GM20000 (cell line): ENCODE measurements at regions not wholly inside any gene's neighbourhood (a gene's known extent, or its start where the extent isn't known, plus 50 kb on each side); places are given as distances from the start of the nearest gene placed in this dataset.

ENCODE experiments used
- DNase-seq: peaks from one replicate; pipeline ENCODE4 v3.0.0; 2012; ENCODE audit warnings: low spot score
- TF ChIP-seq, protein P1 (sequence below): IDR thresholded peaks from 2 replicates; pipeline ENCODE4 v1.5.1; 2012; ENCODE audit warnings: mild to moderate bottlenecking, control low read depth; ENCODE audit errors: extremely low read depth, missing control alignments

DNA sequence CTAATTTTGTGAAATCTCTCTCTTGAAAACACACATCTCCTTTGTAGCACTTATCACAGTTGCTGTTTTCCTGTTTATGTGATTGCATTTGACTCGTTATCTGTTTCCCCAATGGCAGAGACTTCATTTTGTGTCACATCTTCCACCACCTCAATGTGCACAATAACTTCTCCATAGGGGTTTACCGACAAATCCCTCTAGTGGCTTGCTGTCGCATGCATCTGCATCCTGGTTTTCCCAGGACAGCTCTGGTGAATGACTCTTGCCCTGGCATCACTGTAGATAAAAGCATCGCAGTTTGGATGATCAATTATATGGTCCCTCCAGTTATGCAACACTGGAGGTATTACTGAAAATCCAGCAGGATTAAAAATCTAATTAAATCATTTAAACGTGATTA is 206.5 kb upstream of the BTBD3 start:
- TF ChIP-seq, protein P1, sequence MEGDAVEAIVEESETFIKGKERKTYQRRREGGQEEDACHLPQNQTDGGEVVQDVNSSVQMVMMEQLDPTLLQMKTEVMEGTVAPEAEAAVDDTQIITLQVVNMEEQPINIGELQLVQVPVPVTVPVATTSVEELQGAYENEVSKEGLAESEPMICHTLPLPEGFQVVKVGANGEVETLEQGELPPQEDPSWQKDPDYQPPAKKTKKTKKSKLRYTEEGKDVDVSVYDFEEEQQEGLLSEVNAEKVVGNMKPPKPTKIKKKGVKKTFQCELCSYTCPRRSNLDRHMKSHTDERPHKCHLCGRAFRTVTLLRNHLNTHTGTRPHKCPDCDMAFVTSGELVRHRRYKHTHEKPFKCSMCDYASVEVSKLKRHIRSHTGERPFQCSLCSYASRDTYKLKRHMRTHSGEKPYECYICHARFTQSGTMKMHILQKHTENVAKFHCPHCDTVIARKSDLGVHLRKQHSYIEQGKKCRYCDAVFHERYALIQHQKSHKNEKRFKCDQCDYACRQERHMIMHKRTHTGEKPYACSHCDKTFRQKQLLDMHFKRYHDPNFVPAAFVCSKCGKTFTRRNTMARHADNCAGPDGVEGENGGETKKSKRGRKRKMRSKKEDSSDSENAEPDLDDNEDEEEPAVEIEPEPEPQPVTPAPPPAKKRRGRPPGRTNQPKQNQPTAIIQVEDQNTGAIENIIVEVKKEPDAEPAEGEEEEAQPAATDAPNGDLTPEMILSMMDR, result no peak
- no peak for DNase-seq

DNA sequence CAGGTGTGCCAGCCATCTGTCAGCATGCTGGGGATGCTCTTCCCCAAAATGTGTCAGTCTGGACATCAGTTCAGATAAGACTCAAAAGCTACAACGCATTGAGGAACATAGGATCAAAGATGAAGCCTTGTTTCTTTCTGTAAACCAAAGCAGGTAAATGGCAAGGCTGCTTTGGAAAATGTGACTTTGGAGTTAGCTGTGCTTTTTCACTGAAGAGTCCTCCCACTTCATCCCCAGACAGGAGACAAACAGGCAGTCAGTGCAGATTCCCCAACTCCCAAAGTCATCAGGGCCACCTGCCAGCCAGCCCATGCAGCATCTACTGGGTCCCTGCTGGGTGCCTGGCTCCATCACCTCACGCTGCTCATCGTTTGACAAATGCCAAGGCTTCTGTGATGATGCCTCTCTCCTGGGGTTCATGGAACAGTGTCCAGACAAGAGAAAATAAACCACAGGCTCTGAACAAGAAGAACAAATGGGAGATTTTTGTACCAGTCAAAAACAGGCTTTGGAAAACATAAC is 205.0 kb upstream of the BTBD3 start:
- TF ChIP-seq, protein P1, result no peak
- no peak for DNase-seq

DNA sequence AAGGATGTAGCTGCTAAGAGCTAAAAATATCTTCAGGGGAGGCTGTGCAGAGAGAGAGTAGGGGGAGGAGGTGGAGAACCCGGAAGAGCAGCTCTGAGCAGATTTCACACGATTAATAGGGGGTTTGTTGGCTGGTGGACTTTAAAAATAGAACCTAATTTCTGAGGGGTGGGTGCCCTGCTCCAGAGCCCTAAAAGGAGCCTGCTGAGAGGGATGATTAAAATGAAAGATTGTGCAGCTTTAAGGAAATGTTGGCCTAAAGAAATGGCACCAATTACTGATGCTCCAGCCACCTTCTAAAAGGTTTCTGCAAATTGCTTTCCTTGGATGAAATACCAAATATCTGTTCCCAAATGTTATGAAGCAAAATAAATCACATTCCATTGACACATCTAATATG is 202.8 kb upstream of the BTBD3 start:
- DNase-seq, result no peak
- TF ChIP-seq, protein P1, result no peak

DNA sequence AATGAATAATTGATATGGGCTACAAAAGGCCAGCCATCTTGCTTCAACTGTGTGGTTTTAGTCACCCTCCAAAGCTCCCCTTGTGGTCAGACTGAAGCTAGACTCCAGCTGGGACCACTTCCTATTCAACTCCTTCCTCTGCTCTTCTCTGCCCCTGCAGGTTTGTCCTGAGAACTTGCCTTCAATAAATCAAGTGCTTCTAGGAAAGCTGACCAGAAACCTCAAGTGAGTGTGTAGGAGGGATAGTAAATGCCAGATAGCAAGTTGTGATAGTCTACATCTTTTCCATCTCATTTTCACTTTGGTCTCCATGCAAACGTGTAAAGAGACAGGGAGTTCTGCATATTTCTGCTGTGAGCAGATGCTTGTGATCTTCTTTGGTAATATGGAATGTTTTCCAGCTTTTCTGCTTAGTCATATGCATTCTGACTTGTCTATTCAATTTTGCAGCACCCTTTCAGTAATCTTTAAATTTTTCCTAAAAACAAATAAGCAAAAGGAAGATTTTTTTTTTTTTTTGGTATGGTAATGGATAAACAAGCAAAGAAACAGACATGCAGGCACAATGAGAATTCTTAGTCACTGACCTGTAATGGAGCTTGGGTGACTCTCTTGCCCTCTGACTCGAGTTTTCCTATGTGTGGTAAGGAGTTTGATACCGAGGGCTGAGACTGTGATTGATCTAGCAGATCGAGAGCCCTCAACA is 201.3 kb upstream of the BTBD3 start:
- TF ChIP-seq, protein P1, result no peak
- DNase-seq, result no peak

DNA sequence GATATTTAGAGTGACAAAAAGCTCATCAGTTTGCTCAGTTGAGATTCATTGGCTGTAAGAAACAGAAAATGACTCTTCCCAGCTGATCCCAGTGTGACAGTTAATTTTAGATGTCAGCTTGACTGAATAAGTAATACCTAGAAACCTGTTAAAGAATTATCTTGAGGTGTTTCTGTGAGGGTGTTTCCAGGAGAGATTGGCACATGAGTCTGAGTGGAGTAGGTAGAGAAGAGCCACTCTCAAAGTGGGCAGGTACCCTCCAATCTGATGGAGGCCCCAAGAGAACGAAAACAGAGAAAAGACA is 200.8 kb upstream of the BTBD3 start:
- TF ChIP-seq, protein P1, result no peak
- DNase-seq, result no peak

DNA sequence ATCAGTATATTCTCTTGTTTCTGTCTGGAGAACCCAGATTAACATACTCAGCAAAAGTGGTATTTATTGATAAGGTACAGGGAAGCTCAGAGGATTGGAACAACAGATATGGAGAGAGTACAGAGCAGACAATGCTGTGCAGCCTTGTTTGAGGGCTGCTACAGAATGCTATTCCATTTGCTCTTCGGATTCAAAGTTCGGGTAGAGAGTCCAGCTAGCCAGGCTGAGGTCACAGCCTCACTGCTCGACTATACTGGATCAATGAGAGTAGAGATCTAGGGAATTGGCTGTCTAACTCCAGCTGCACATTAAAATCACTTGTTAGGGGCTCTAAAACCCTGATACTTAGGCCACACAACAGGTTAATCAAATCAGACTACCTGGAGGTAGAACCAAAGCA is 200.1 kb upstream of the BTBD3 start:
- DNase-seq, result no peak

DNA sequence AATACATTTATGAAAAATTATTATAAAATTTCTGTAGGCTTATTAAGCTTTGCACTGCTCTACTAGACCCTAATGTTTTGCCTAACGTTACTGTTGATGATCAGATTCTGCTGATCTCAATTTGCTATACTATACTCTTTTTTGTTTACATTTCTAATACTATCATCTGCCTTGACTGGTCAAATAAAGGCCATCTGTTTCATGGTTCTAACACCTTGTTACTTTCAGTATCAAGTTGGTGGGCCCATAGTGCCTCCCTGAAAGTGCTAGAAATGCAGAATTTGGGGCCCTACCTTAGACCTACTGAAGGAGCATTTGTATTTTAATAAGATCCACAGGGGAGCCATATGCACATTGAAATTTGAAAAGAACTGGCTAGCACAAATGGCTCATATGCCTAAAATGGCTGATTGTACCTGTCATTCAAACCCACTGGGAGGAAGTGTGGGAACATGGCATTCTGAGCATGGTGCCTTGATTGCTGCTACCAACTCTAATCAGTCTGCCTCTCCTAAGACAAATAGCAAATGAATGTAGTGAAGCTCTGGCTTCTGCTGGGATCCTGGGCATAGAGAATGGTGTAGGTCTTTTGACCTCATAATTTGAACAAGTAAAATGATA is 199.1 kb upstream of the BTBD3 start:
- no peak for DNase-seq
- TF ChIP-seq, protein P1, result no peak

More for the DNA sequence above, 200.1 kb upstream of the BTBD3 start:
- TF ChIP-seq, protein P1, result no peak
